ENCODE measurements at regions not wholly inside any gene's neighbourhood (a gene's known extent, or its start where the extent isn't known, plus 50 kb on each side); places are given as distances from the start of the nearest gene placed in this dataset.

- DNase-seq = no peak
Measured at GRCh38 chr2:88834376-88834775, 142.9 kb downstream of the RPIA start.

- DNase-seq = no peak
Measured at GRCh38 chr2:88834866-88835265, 143.4 kb downstream of the RPIA start.

- DNase-seq = no peak
Measured at GRCh38 chr2:88835726-88836125, 144.3 kb downstream of the RPIA start.

- no peak for DNase-seq
Measured at GRCh38 chr2:88836351-88836750, 144.9 kb downstream of the RPIA start.

GRCh38 chr2:88837511-88838160 lies 146.2 kb downstream of the RPIA start:
- no peak for DNase-seq

GRCh38 chr2:88838165-88838635 lies 146.7 kb downstream of the RPIA start:
- DNase-seq = peak; percentile 27

GRCh38 chr2:88841224-88841929 lies 149.9 kb downstream of the RPIA start:
- DNase-seq = no peak

- no peak for DNase-seq
Measured at GRCh38 chr2:88842656-88843460, 151.4 kb downstream of the RPIA start.

- DNase-seq = no peak
Measured at GRCh38 chr2:88843651-88844050, 152.2 kb downstream of the RPIA start.

GRCh38 chr2:88844960-88845359 lies 153.5 kb downstream of the RPIA start:
- DNase-seq = no peak

GRCh38 chr2:88845772-88846661 lies 154.5 kb downstream of the RPIA start:
- peak; percentile 88 for DNase-seq

GRCh38 chr2:88852753-88853402 lies 161.4 kb downstream of the RPIA start:
- DNase-seq = no peak

- no peak for DNase-seq
Measured at GRCh38 chr2:88853403-88853790, 161.9 kb downstream of the RPIA start.

GRCh38 chr2:88854528-88854927 lies 163.1 kb downstream of the RPIA start:
- peak; percentile 13 for DNase-seq

GRCh38 chr2:88855620-88856408 lies 164.3 kb downstream of the RPIA start:
- no peak for DNase-seq

- no peak for DNase-seq
Measured at GRCh38 chr2:88856409-88857135, 165.1 kb downstream of the RPIA start.

- DNase-seq = no peak
Measured at GRCh38 chr2:88857274-88857741, 165.8 kb downstream of the RPIA start.

- peak; percentile 86 for DNase-seq
Measured at GRCh38 chr2:88857951-88858411, 166.5 kb downstream of the RPIA start.

GRCh38 chr2:88859461-88859860 lies 168.0 kb downstream of the RPIA start:
- no peak for DNase-seq

- no peak for DNase-seq
Measured at GRCh38 chr2:88860421-88861075, 169.1 kb downstream of the RPIA start.
